ENCODE measurements at regions not wholly inside any gene's neighbourhood (a gene's known extent, or its start where the extent isn't known, plus 50 kb on each side); places are given as distances from the start of the nearest gene placed in this dataset.

DNA sequence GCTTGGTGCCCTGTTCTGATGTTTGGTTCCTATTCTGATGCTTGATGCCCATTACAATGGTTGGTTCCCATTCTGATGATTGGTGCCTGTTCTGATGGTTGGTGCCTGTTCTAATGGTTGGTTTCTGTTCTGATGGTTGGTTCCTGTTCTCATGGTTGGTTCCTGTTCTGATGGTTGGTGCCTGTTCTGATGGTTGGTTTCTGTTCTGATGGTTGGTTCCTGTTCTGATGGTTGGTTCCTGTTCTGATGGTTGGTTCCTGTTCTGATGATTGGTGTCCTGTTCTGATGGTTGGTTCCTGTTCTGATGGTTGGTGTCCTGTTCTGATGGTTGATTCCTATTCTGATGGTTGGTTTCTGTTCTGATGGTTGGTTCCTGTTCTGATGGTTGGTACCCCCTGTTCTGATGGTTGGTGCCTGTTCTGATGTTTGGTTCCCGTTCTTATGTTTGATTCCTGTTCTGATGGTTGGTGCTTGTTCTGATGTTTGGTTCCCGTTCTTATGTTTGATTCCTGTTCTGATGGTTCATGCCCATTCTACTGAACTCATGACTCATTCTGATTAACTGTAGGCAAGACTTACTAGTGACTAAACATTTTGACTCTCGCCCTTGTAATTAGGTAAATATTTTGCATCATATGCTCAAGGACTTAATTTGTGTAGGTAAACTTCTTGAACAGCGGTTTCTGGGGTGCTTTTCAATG is 146.2 kb downstream of the DLL1 start:
- TF ChIP-seq POLR2A (IDR thresholded peaks at IDR 0.05; ENCODE audit: low read depth) = no peak
- TF ChIP-seq, protein P1, sequence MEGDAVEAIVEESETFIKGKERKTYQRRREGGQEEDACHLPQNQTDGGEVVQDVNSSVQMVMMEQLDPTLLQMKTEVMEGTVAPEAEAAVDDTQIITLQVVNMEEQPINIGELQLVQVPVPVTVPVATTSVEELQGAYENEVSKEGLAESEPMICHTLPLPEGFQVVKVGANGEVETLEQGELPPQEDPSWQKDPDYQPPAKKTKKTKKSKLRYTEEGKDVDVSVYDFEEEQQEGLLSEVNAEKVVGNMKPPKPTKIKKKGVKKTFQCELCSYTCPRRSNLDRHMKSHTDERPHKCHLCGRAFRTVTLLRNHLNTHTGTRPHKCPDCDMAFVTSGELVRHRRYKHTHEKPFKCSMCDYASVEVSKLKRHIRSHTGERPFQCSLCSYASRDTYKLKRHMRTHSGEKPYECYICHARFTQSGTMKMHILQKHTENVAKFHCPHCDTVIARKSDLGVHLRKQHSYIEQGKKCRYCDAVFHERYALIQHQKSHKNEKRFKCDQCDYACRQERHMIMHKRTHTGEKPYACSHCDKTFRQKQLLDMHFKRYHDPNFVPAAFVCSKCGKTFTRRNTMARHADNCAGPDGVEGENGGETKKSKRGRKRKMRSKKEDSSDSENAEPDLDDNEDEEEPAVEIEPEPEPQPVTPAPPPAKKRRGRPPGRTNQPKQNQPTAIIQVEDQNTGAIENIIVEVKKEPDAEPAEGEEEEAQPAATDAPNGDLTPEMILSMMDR (IDR thresholded peaks at IDR 0.05) = no peak
- no peak for TF ChIP-seq POLR2AphosphoS5 (IDR thresholded peaks at IDR 0.05)

Data from esophagus muscularis mucosa (tissue), 3 donors.